ENCODE measurements at regions not wholly inside any gene's neighbourhood (a gene's known extent, or its start where the extent isn't known, plus 50 kb on each side); places are given as distances from the start of the nearest gene placed in this dataset.
"Not testable (repeated sequence)": the region's sequence is repeated elsewhere in the genome, so short reads cannot be mapped to it uniquely, and the experiment has no call there.

DNA sequence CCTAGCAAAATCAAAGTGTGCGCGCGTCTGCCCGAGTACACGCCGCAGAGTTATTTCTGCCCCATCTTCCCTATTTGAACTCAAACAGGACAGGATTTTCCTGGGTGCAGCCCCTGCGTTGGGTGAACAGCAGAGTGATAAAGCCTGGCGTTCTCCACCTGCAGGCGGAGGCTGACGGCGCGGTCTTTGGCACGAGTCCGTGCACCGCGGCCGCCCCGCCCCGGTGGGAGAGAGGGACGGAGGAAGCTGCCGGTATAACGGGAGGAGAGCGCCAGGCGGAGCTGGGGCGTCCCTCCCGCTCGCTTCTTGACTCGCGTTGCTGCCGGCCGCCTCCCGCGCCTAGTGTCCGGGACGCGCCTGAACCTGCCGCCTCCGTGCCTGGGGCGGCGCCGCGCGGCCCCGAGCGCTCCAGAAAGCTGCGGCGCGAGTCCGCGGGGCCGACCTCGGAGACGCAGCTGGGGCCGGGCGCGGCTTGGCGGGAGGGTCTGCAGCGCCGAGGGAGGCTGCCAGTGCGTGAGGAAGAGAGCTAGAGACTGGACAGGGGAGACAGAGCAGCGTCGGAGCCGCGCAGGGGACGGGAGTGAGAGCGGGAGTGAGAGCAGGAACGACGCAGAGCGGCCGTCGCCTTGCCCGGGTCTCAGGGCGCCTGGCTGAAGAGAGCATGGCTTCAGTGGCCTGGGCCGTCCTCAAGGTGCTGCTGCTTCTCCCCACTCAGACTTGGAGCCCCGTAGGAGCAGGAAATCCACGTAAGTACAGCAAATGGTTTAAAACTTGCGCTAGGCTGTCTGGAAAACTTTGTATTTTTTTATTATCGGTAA is 66.8 kb upstream of the SPATA31A3 start:
- H3K4me1 ChIP-seq; ATAC-seq; H3K27me3 ChIP-seq; H3K9me3 ChIP-seq; intact Hi-C loops (cut with DNase I); H3K36me3 ChIP-seq: not testable (repeated sequence)
- H3K27ac ChIP-seq: peak overlapping the region in 4 of 12 donors; percentile 27 to 49 (median 46)
- peak; percentile 15 to 62 (median 39) for DNase-seq
- 0 to 1% (median 0%) methylated on average over 10 to 48 of the region's 78 CpGs for WGBS, 4 donors
- H3K4me3 ChIP-seq: peak overlapping the region in 10 of 12 donors; percentile 27 to 54 (median 48)
- TF ChIP-seq, protein P1, sequence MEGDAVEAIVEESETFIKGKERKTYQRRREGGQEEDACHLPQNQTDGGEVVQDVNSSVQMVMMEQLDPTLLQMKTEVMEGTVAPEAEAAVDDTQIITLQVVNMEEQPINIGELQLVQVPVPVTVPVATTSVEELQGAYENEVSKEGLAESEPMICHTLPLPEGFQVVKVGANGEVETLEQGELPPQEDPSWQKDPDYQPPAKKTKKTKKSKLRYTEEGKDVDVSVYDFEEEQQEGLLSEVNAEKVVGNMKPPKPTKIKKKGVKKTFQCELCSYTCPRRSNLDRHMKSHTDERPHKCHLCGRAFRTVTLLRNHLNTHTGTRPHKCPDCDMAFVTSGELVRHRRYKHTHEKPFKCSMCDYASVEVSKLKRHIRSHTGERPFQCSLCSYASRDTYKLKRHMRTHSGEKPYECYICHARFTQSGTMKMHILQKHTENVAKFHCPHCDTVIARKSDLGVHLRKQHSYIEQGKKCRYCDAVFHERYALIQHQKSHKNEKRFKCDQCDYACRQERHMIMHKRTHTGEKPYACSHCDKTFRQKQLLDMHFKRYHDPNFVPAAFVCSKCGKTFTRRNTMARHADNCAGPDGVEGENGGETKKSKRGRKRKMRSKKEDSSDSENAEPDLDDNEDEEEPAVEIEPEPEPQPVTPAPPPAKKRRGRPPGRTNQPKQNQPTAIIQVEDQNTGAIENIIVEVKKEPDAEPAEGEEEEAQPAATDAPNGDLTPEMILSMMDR (IDR thresholded peaks at IDR 0.05): peak in 1 of 12 donors; percentile 10

All from heart left ventricle (tissue), 16 donors.